Parathyroid adenoma (tissue), 2 donors: ENCODE measurements at regions not wholly inside any gene's neighbourhood (a gene's known extent, or its start where the extent isn't known, plus 50 kb on each side); places are given as distances from the start of the nearest gene placed in this dataset.

Experiments used
- H2AFZ ChIP-seq: fragments of 300-600 bp; sonication (generic); one replicate; pipeline ENCODE4 v1.7.0; 2017; ENCODE audit warnings: antibody characterized with exemption, mild to moderate bottlenecking
- H3K27ac ChIP-seq: fragments of 300-600 bp; sonication (generic); one replicate; pipeline ENCODE4 v1.7.0; 2017
- H3K27me3 ChIP-seq: fragments of 300-600 bp; sonication (generic); one replicate; pipeline ENCODE4 v1.7.0; 2017; ENCODE audit warnings: low read length; ENCODE audit not compliant: control insufficient read depth, insufficient read depth
- H3K36me3 ChIP-seq: fragments of 300-600 bp; sonication (generic); one replicate; pipeline ENCODE4 v1.7.0; 2017; ENCODE audit warnings: low read length; ENCODE audit not compliant: control insufficient read depth, insufficient read depth
- H3K4me1 ChIP-seq: fragments of 300-600 bp; sonication (generic); one replicate; pipeline ENCODE4 v1.7.0; 2017; ENCODE audit warnings: control low read depth
- H3K4me2 ChIP-seq: fragments of 300-600 bp; sonication (generic); one replicate; pipeline ENCODE4 v1.7.0; 2017; ENCODE audit warnings: low read length
- H3K4me3 ChIP-seq: fragments of 300-600 bp; sonication (generic); one replicate; pipeline ENCODE4 v1.7.0; 2017; ENCODE audit warnings: low read depth, low read length
- H3K79me2 ChIP-seq: fragments of 300-600 bp; sonication (generic); one replicate; pipeline ENCODE4 v1.7.0; 2017; ENCODE audit warnings: control low read depth
- H3K9ac ChIP-seq: fragments of 300-600 bp; sonication (generic); one replicate; pipeline ENCODE4 v1.7.0; 2017; ENCODE audit warnings: mild to moderate bottlenecking
- H3K9me3 ChIP-seq: fragments of 300-600 bp; sonication (generic); one replicate; pipeline ENCODE4 v1.7.0; 2017; ENCODE audit warnings: low read length; ENCODE audit not compliant: control insufficient read depth
- CTCF ChIP-seq: fragments of 300-600 bp; sonication (generic); IDR thresholded peaks from one replicate; pipeline ENCODE4 v1.7.0; 2017; ENCODE audit warnings: antibody characterized with exemption, mild to moderate bottlenecking
- donor health status: primary hyperparathyroidism.

- peak overlapping the region; percentile 46 for H3K4me2 ChIP-seq
- no peak for TF ChIP-seq CTCF
- no peaks in the 10 kb centered on the region for H3K9me3 ChIP-seq
- no peak overlapping the region for H3K9ac ChIP-seq
- H3K27me3 ChIP-seq, result peaks cover 6% of the 10 kb centered on the region
- no peaks in the 10 kb centered on the region for H3K79me2 ChIP-seq
- no peaks in the 10 kb centered on the region for H3K36me3 ChIP-seq
- H3K27ac ChIP-seq, result no peak overlapping the region
- no peak overlapping the region for H2AFZ ChIP-seq
- peak overlapping the region; percentile 54 for H3K4me3 ChIP-seq
- H3K4me1 ChIP-seq, result no peaks in the 10 kb centered on the region
These were observed 369.1 kb downstream of the MTX2 start for GRCh38 chr2:176638167-176639015.

GRCh38 chr2:176639016-176639343, 369.7 kb downstream of the MTX2 start:
- Histone ChIP-seq H3K36me3 (no peaks in the 10 kb centered on the region), H3K4me2 (no peak overlapping the region), H3K27me3 (peaks cover 6% of the 10 kb centered on the region), H3K4me3 (no peak overlapping the region), H3K9me3 (no peaks in the 10 kb centered on the region), H3K27ac (no peak overlapping the region), H3K9ac (no peak overlapping the region), H3K79me2 (no peaks in the 10 kb centered on the region), H3K4me1 (no peaks in the 10 kb centered on the region), H2AFZ (no peak overlapping the region)
- no peak for TF ChIP-seq CTCF

- no peak overlapping the region for H2AFZ ChIP-seq
- no peaks in the 10 kb centered on the region for H3K9me3 ChIP-seq
- no peaks in the 10 kb centered on the region for H3K79me2 ChIP-seq
- TF ChIP-seq CTCF, result no peak
- no peak overlapping the region for H3K4me3 ChIP-seq
- no peak overlapping the region for H3K27ac ChIP-seq
- H3K4me2 ChIP-seq, result no peak overlapping the region
- H3K27me3 ChIP-seq, result peaks cover 6% of the 10 kb centered on the region
- no peak overlapping the region for H3K9ac ChIP-seq
- no peaks in the 10 kb centered on the region for H3K4me1 ChIP-seq
- H3K36me3 ChIP-seq, result no peaks in the 10 kb centered on the region
These were observed 370.4 kb downstream of the MTX2 start for GRCh38 chr2:176639671-176640070.

GRCh38 chr2:176641436-176641835, 372.2 kb downstream of the MTX2 start:
- H3K27me3 ChIP-seq, result peaks cover 6% of the 10 kb centered on the region
- H3K4me1 ChIP-seq, result no peaks in the 10 kb centered on the region

More at GRCh38 chr2:176641436-176641835, 372.2 kb downstream of the MTX2 start:
- Histone ChIP-seq H3K4me3 (no peak overlapping the region), H2AFZ (no peak overlapping the region), H3K9me3 (no peaks in the 10 kb centered on the region), H3K36me3 (no peaks in the 10 kb centered on the region), H3K27ac (no peak overlapping the region), H3K4me2 (no peak overlapping the region), H3K79me2 (no peaks in the 10 kb centered on the region), H3K9ac (no peak overlapping the region)
- TF ChIP-seq CTCF, result no peak
